Chondrocyte (in vitro differentiated cells): ENCODE measurements at regions not wholly inside any gene's neighbourhood (a gene's known extent, or its start where the extent isn't known, plus 50 kb on each side); places are given as distances from the start of the nearest gene placed in this dataset.

Source experiments
- DNase-seq: peaks from one replicate; pipeline ENCODE4 v3.0.0; 2021; ENCODE audit warnings: mixed read lengths, low spot score
- H3K27ac Mint-ChIP-seq: one replicate; pipeline ENCODE4 v1.8.0; 2021; ENCODE audit warnings: mild to moderate bottlenecking, moderate library complexity, mixed read lengths; ENCODE audit not compliant: unreplicated experiment
- H3K27me3 Mint-ChIP-seq: 2 replicates; pipeline ENCODE4 v1.8.0; 2021; ENCODE audit warnings: low read depth, mixed read lengths
- H3K36me3 Mint-ChIP-seq: 2 replicates; pipeline ENCODE4 v1.8.0; 2021; ENCODE audit warnings: low read depth, mixed read lengths
- H3K4me1 Mint-ChIP-seq: 2 replicates; pipeline ENCODE4 v1.8.0; 2021; ENCODE audit warnings: low read depth, mild to moderate bottlenecking, mixed read lengths
- H3K4me3 Mint-ChIP-seq: one replicate; pipeline ENCODE4 v1.8.0; 2021; ENCODE audit warnings: mild to moderate bottlenecking, moderate library complexity, mixed read lengths; ENCODE audit not compliant: unreplicated experiment
- H3K9me3 Mint-ChIP-seq: 2 replicates; pipeline ENCODE4 v1.8.0; 2021; ENCODE audit warnings: low read depth, mixed read lengths
- TF ChIP-seq, protein P1 (sequence below): fragments of 200-600 bp; sonication (generic); IDR thresholded peaks from 2 replicates; pipeline ENCODE4 v1.5.0; 2021; ENCODE audit warnings: antibody characterized with exemption, mild to moderate bottlenecking, moderate library complexity

DNA sequence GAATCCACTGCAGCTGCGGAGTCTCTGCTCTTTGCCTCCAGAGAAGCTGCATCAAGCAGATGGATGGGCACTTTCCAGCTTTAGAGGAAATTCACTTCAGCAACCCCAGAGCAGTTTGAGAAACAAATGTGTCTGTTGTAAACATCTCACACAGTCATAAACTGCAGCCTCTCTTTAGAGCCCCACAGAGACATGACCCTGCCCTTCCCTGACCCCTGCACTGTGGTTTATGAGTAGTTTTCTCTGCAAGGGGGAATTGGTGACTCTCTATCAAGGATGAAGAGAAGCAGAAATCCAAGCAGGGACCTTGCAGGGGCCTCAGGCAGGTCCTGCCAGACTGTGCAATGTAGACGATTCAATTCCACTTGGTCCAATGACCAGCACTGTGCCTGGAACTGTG, 160.2 kb downstream of the SH2D4B start:
- no peaks in the 10 kb centered on the region for H3K9me3 Mint-ChIP-seq
- TF ChIP-seq, protein P1, sequence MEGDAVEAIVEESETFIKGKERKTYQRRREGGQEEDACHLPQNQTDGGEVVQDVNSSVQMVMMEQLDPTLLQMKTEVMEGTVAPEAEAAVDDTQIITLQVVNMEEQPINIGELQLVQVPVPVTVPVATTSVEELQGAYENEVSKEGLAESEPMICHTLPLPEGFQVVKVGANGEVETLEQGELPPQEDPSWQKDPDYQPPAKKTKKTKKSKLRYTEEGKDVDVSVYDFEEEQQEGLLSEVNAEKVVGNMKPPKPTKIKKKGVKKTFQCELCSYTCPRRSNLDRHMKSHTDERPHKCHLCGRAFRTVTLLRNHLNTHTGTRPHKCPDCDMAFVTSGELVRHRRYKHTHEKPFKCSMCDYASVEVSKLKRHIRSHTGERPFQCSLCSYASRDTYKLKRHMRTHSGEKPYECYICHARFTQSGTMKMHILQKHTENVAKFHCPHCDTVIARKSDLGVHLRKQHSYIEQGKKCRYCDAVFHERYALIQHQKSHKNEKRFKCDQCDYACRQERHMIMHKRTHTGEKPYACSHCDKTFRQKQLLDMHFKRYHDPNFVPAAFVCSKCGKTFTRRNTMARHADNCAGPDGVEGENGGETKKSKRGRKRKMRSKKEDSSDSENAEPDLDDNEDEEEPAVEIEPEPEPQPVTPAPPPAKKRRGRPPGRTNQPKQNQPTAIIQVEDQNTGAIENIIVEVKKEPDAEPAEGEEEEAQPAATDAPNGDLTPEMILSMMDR = no peak
- no peak overlapping the region for H3K4me3 Mint-ChIP-seq
- H3K36me3 Mint-ChIP-seq = no peaks in the 10 kb centered on the region
- H3K27ac Mint-ChIP-seq = no peak overlapping the region
- DNase-seq = no peak
- H3K27me3 Mint-ChIP-seq = peaks cover 22% of the 10 kb centered on the region
- no peaks in the 10 kb centered on the region for H3K4me1 Mint-ChIP-seq

DNA sequence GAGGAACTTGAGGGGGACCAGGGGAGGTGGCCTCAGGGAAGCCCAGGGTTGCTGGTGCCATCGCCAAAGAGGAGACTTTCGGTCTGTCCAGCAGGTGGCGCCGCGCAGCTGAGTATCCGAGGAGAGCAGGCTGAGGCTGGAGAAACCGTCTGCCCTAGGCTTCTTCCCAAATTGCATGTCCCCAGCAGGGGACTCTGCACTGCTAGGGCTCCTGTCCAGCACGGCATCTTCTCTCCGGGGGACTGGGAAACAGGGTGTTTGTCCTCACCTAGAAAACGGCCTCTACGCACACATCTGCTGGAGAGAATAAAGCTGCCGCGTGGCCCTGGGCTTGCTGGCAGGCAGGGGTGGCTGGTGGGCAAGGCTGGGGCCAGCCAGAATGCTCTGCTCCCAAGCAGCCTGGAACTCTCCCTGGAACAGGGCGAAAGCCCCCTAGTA, 161.9 kb downstream of the SH2D4B start:
- DNase-seq = no peak
- TF ChIP-seq, protein P1 = peak; percentile 88
- no peak overlapping the region for H3K4me3 Mint-ChIP-seq
- H3K4me1 Mint-ChIP-seq = no peaks in the 10 kb centered on the region
- H3K36me3 Mint-ChIP-seq = no peaks in the 10 kb centered on the region
- peaks cover 27% of the 10 kb centered on the region for H3K27me3 Mint-ChIP-seq
- no peaks in the 10 kb centered on the region for H3K9me3 Mint-ChIP-seq
- H3K27ac Mint-ChIP-seq = no peak overlapping the region

DNA sequence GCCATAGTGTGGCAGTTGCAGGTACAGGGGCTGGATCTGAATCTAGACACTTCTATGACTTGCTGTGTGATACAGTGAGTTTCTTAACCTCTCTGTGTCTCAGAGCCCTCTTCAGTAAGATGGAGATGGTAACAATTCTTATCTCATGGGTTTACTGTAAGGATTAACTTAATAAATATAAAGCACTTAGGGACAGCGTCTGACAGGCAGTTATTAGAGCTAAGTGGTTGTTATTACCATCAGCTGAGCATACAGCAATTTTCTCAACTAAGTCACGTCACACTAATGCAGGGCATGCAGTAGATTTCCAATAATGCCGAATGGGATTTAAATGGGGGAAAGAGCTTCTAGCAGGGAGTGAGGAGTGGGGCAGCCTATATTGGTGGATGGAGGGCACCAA, 162.6 kb downstream of the SH2D4B start:
- Mint-ChIP-seq H3K4me1 (no peaks in the 10 kb centered on the region), H3K36me3 (no peaks in the 10 kb centered on the region), H3K4me3 (no peak overlapping the region), H3K27ac (no peak overlapping the region), H3K27me3 (peaks cover 28% of the 10 kb centered on the region), H3K9me3 (no peaks in the 10 kb centered on the region)
- TF ChIP-seq, protein P1 = no peak
- no peak for DNase-seq

DNA sequence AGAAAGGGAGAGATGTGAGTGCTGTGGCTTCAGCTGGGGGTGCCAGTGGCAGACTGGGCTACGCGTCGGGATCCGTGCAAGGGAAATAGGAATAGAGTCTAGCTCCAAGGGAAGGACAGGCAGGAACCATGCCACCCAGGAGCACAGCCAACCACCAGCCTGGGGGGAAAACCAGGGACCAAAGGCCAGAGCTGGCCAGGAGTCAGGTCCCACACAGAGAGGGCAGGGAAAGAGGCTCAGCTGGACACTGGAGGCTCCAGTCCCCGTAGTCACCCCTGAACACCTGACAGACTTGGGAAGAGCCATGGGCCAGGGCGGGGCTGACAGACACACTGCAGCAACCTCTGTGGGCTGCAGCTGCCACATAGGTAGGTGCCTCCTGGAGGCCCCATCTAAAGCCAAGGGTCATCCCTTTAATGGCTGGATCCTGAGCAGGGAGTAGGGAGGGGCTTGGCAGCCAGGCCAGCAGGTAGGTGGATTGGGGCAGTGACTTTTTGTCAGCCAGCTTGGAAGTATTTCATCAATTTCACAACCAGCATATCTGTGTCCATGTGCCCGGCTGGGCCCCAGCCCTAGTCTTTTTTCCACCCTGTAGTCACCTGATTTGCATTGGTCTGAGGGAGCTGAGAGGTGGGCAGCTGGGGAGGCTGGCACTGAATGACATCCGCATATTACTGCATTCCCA, 163.2 kb downstream of the SH2D4B start:
- TF ChIP-seq, protein P1 = no peak
- Mint-ChIP-seq H3K27me3 (peaks cover 24% of the 10 kb centered on the region), H3K4me1 (no peaks in the 10 kb centered on the region), H3K4me3 (no peak overlapping the region), H3K36me3 (no peaks in the 10 kb centered on the region), H3K27ac (no peak overlapping the region), H3K9me3 (no peaks in the 10 kb centered on the region)
- no peak for DNase-seq

DNA sequence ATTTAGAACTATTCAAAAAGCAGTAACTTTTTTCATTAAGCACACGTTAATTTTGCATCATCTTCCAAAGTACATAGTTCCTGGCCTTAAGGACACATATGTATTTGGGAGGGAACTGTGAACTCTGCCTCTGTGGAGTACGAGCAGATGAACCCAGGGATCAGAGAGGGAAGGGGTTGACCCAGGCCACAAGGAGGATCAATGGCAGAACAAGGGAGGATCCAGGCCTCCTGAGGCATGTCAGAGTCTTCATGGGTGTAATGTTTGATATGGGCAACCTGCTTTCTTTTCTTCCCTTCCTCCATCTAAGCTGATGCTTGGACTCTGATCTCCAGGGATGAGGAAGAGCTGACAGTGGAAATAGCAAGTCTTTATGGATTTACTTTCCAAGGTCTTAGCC, 164.0 kb downstream of the SH2D4B start:
- Mint-ChIP-seq H3K9me3 (no peaks in the 10 kb centered on the region), H3K4me1 (no peaks in the 10 kb centered on the region), H3K27me3 (peaks cover 21% of the 10 kb centered on the region), H3K36me3 (no peaks in the 10 kb centered on the region), H3K27ac (no peak overlapping the region), H3K4me3 (no peak overlapping the region)
- DNase-seq = no peak
- TF ChIP-seq, protein P1 = no peak
